Liver (tissue), 8 donors: ENCODE measurements at regions not wholly inside any gene's neighbourhood (a gene's known extent, or its start where the extent isn't known, plus 50 kb on each side); places are given as distances from the start of the nearest gene placed in this dataset.

Experiments
- DNase-seq: peaks from one replicate; pipeline ENCODE4 v3.0.0-alpha.2; 2017; ENCODE audit warnings: low spot score
- H3K27ac ChIP-seq, 2 donors: one replicate each; pipeline ENCODE4 v1.7.0; 2013; ENCODE audit warnings: inconsistent platforms in 2 of 2, low read length in 2 of 2, control low read depth in 1 of 2, low read depth in 1 of 2, mild to moderate bottlenecking in 1 of 2
- H3K27me3 ChIP-seq, 4 donors: one replicate each; pipeline versions ENCODE4 v1.6.1 to v1.7.0; 2013; ENCODE audit warnings: low read length in 3 of 4, inconsistent platforms in 1 of 4, mild to moderate bottlenecking in 1 of 4, moderate library complexity in 1 of 4; ENCODE audit not compliant: control insufficient read depth in 4 of 4, insufficient read depth in 4 of 4
- H3K36me3 ChIP-seq, 4 donors: one replicate each; pipeline versions ENCODE4 v1.6.1 to v1.7.0; 2013; ENCODE audit warnings: low read length in 3 of 4, mild to moderate bottlenecking in 3 of 4, low read depth in 1 of 4, moderate library complexity in 1 of 4; ENCODE audit not compliant: control insufficient read depth in 4 of 4, insufficient read depth in 3 of 4
- H3K4me1 ChIP-seq, 4 donors: one replicate each; pipeline versions ENCODE4 v1.6.1 to v1.7.0; 2013; ENCODE audit warnings: low read length in 3 of 4, mild to moderate bottlenecking in 3 of 4, moderate library complexity in 1 of 4; ENCODE audit not compliant: control insufficient read depth in 4 of 4, insufficient read depth in 4 of 4
- H3K4me3 ChIP-seq, 3 donors: one replicate each; pipeline versions ENCODE4 v1.6.1 to v1.7.0; 2013; ENCODE audit warnings: low read length in 3 of 3, control low read depth in 1 of 3, low read depth in 1 of 3, mild to moderate bottlenecking in 1 of 3
- H3K9ac ChIP-seq, 2 donors: one replicate each; pipeline ENCODE4 v1.7.0; 2013; ENCODE audit warnings: low read length in 2 of 2, mild to moderate bottlenecking in 2 of 2, moderate library complexity in 2 of 2, control low read depth in 1 of 2, low read depth in 1 of 2
- H3K9me3 ChIP-seq, 4 donors: one replicate each; pipeline versions ENCODE4 v1.6.1 to v1.7.0; 2013; ENCODE audit warnings: low read length in 3 of 4; ENCODE audit not compliant: control insufficient read depth in 4 of 4
- CTCF ChIP-seq: fragments of 150-350 bp; IDR thresholded peaks from 2 replicates; pipeline ENCODE4 v1.5.1; 2017; ENCODE audit warnings: improper control_type of control experiment, low read depth, low read length; ENCODE audit not compliant: missing input control
- EGR1 ChIP-seq, 2 donors: IDR thresholded peaks; 2 replicates each; pipeline ENCODE4 v1.6.1; 2016 to 2018; ENCODE audit warnings: antibody characterized with exemption in 2 of 2, low read depth in 2 of 2
- FOXA1 ChIP-seq: IDR thresholded peaks from 2 replicates; pipeline ENCODE4 v1.6.1; 2016; ENCODE audit warnings: antibody characterized with exemption
- FOXA2 ChIP-seq: IDR thresholded peaks from 2 replicates; pipeline ENCODE4 v1.6.1; 2016; ENCODE audit warnings: antibody characterized with exemption
- GABPA ChIP-seq, 2 donors: IDR thresholded peaks in 1 of 2; conservative IDR thresholded peaks in 1 of 2; 2 replicates each; pipeline ENCODE4 v1.6.1; 2016; ENCODE audit warnings: antibody characterized with exemption in 2 of 2, mild to moderate bottlenecking in 1 of 2, moderate library complexity in 1 of 2
- HNF4A ChIP-seq, 2 donors: conservative IDR thresholded peaks; 2 replicates each; pipeline ENCODE4 v1.6.1; 2016; ENCODE audit warnings: antibody characterized with exemption in 2 of 2, mild to moderate bottlenecking in 2 of 2
- HNF4G ChIP-seq: IDR thresholded peaks from 2 replicates; pipeline ENCODE4 v1.6.1; 2016; ENCODE audit warnings: antibody characterized with exemption
- JUND ChIP-seq, 2 donors: IDR thresholded peaks; 2 replicates each; pipeline ENCODE4 v1.6.1; 2016; ENCODE audit warnings: antibody characterized with exemption in 2 of 2
- MAX ChIP-seq: IDR thresholded peaks from 2 replicates; pipeline ENCODE4 v1.6.1; 2016; ENCODE audit warnings: antibody characterized with exemption
- NR2F2 ChIP-seq: IDR thresholded peaks from 2 replicates; pipeline ENCODE4 v1.6.1; 2016; ENCODE audit warnings: antibody characterized with exemption
- RAD21 ChIP-seq, 2 donors: IDR thresholded peaks; 2 replicates each; pipeline ENCODE4 v1.6.1; 2016; ENCODE audit warnings: antibody characterized with exemption in 2 of 2, mild to moderate bottlenecking in 2 of 2
- RXRA ChIP-seq, 2 donors: IDR thresholded peaks; 2 replicates each; pipeline ENCODE4 v1.6.1; 2017 to 2018; ENCODE audit warnings: antibody characterized with exemption in 2 of 2, mild to moderate bottlenecking in 1 of 2
- SP1 ChIP-seq: IDR thresholded peaks from 2 replicates; pipeline ENCODE4 v1.6.1; 2018; ENCODE audit warnings: antibody characterized with exemption, mild to moderate bottlenecking
- TAF1 ChIP-seq: conservative IDR thresholded peaks from 2 replicates; pipeline ENCODE4 v1.6.1; 2016; ENCODE audit warnings: antibody characterized with exemption, mild to moderate bottlenecking
- YY1 ChIP-seq: IDR thresholded peaks from 2 replicates; pipeline ENCODE4 v1.6.1; 2016; ENCODE audit warnings: antibody characterized with exemption, mild to moderate bottlenecking
- ZBTB33 ChIP-seq: IDR thresholded peaks from 2 replicates; pipeline ENCODE4 v1.6.1; 2016; ENCODE audit warnings: antibody characterized with exemption
- WGBS: extraction: QIAGEN DNeasy Blood & Tissue Kit; methylation state at CpG from one replicate; pipeline ENCODE4 v1.1.7; 2013; 5-methylcytosine and 5-hydroxymethylcytosine counted together
- TF ChIP-seq, protein P1 (sequence below): IDR thresholded peaks from 2 replicates; pipeline ENCODE4 v1.6.1; 2016; ENCODE audit warnings: antibody characterized with exemption, mild to moderate bottlenecking
- TF ChIP-seq, protein P2 (sequence below): IDR thresholded peaks from 2 replicates; pipeline ENCODE4 v1.6.1; 2016; ENCODE audit warnings: antibody characterized with exemption
- donor health status: healthy.
- donor health status: healthy.
- donor health status: healthy.
- donor health status: healthy.
- donor health status: healthy.

DNA sequence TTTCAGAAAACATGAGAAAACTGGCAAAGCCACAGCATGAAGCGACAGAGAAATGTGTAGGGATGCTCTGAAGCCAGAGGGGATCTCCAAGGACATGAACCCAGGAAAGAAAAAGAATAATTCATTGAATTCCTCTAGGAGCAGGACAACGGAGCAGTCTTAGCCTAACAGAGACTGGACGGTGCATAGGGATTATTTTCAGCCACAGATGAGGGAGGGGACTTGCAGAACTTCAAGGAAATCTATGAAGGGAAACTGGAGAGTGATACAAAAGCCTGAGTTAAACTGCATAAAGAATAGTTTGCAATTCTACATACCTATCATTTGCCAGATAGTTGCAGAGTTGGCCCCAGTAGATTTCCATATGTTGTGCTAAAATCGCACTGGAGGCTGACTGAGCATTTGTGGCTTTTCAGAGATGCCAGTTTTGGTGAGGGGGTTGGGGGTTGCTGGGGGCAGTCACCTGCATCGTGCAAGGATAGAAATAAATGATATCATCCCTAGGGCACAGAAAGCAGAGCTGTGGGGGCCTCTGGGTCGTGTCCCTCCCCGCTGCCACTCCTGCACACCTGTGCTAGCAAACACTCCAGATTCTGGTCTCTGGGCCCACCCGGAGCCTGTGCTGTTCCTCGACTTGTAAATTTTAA is 443.2 kb upstream of the JARID2 start:
- Histone ChIP-seq H3K9ac (no peak overlapping the region), H3K9me3 (no peaks in the 10 kb centered on the region), H3K4me3 (no peak overlapping the region), H3K27me3 (no peaks in the 10 kb centered on the region), H3K36me3 (no peaks in the 10 kb centered on the region), H3K27ac (no peak overlapping the region), H3K4me1 (peaks cover 0 to 11% (median 2%) of the 10 kb centered on the region in 4 donors)
- no peak for TF ChIP-seq GABPA (IDR thresholded peaks at IDR 0.05 in 1 of 2, conservative IDR thresholded peaks at IDR 0.05 in 1 of 2)
- TF ChIP-seq FOXA2 = no peak
- no peak for TF ChIP-seq HNF4A (conservative IDR thresholded peaks at IDR 0.05)
- TF ChIP-seq, protein P1, sequence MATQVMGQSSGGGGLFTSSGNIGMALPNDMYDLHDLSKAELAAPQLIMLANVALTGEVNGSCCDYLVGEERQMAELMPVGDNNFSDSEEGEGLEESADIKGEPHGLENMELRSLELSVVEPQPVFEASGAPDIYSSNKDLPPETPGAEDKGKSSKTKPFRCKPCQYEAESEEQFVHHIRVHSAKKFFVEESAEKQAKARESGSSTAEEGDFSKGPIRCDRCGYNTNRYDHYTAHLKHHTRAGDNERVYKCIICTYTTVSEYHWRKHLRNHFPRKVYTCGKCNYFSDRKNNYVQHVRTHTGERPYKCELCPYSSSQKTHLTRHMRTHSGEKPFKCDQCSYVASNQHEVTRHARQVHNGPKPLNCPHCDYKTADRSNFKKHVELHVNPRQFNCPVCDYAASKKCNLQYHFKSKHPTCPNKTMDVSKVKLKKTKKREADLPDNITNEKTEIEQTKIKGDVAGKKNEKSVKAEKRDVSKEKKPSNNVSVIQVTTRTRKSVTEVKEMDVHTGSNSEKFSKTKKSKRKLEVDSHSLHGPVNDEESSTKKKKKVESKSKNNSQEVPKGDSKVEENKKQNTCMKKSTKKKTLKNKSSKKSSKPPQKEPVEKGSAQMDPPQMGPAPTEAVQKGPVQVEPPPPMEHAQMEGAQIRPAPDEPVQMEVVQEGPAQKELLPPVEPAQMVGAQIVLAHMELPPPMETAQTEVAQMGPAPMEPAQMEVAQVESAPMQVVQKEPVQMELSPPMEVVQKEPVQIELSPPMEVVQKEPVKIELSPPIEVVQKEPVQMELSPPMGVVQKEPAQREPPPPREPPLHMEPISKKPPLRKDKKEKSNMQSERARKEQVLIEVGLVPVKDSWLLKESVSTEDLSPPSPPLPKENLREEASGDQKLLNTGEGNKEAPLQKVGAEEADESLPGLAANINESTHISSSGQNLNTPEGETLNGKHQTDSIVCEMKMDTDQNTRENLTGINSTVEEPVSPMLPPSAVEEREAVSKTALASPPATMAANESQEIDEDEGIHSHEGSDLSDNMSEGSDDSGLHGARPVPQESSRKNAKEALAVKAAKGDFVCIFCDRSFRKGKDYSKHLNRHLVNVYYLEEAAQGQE = no peak
- TF ChIP-seq JUND (IDR thresholded peaks at IDR 0.05) = no peak
- no peak for TF ChIP-seq NR2F2
- no peak for TF ChIP-seq EGR1 (IDR thresholded peaks at IDR 0.05; ENCODE audit: low read depth in 2 of 2)
- no peak for TF ChIP-seq YY1
- no peak for TF ChIP-seq CTCF
- TF ChIP-seq, protein P2, sequence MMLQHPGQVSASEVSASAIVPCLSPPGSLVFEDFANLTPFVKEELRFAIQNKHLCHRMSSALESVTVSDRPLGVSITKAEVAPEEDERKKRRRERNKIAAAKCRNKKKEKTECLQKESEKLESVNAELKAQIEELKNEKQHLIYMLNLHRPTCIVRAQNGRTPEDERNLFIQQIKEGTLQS = no peak
- no peak for TF ChIP-seq ZBTB33
- TF ChIP-seq MAX = no peak
- no peak for TF ChIP-seq HNF4G
- TF ChIP-seq TAF1 = no peak
- TF ChIP-seq FOXA1 = no peak
- no peak for TF ChIP-seq RAD21 (IDR thresholded peaks at IDR 0.05)
- TF ChIP-seq RXRA (IDR thresholded peaks at IDR 0.05) = no peak
- TF ChIP-seq SP1 = no peak
- no peak for DNase-seq
- WGBS = 92% methylated on average over 9 of the region's 9 CpGs
